GM19351 (cell line): ENCODE measurements at regions not wholly inside any gene's neighbourhood (a gene's known extent, or its start where the extent isn't known, plus 50 kb on each side); places are given as distances from the start of the nearest gene placed in this dataset.

Experiments used
- ATAC-seq: cut with Tn5 transposase; IDR thresholded peaks from one replicate; pipeline ENCODE4 v1.9.1; 2021; ENCODE audit warnings: mild to moderate bottlenecking, moderate library complexity; ENCODE audit not compliant: unreplicated experiment

- ATAC-seq: no peak
These were observed 180.4 kb downstream of the SPATA18 start for GRCh38 chr4:52231526-52231925.

- ATAC-seq: no peak
These were observed 183.7 kb downstream of the SPATA18 start for GRCh38 chr4:52234561-52235440.

GRCh38 chr4:52235552-52236201, 184.6 kb downstream of the SPATA18 start:
- no peak for ATAC-seq

DNA sequence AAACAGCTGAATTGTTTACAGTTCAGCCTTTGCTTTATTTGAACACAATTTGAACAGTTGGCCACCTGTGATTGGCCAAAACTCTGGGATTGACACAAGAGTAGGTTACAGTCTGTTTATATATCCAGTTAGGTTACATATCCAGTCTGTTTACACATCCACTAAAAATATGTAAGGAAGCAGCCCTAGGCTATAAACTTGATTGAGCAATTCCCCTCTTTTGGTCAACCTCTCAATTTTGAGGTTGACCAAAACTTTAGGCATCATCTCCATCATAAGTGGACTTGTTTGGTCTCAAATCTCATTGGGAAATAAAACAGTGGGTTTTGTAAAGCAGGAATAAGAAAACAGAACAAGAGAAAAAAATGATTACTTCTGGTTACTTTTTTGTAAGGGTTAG, 190.8 kb downstream of the SPATA18 start:
- no peak for ATAC-seq

DNA sequence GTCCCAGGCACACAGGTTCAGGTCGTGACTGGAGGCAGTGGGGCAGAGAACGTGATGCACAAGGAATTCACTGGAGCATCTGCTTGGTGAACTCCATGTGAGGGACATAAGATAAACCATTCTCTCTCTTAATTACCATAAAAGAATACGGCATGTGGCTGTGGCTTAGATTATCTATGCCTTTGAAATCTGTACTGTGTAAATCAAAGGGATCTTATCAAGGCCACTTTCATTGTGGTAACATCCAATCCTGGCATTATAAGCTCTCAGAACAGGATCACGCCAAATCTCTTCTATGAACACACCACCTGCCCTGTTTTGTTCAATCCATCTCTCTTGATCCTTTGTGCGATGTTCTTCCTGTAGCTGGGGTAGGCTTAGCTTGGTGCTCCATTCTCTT, 192.3 kb downstream of the SPATA18 start:
- ATAC-seq: no peak

DNA sequence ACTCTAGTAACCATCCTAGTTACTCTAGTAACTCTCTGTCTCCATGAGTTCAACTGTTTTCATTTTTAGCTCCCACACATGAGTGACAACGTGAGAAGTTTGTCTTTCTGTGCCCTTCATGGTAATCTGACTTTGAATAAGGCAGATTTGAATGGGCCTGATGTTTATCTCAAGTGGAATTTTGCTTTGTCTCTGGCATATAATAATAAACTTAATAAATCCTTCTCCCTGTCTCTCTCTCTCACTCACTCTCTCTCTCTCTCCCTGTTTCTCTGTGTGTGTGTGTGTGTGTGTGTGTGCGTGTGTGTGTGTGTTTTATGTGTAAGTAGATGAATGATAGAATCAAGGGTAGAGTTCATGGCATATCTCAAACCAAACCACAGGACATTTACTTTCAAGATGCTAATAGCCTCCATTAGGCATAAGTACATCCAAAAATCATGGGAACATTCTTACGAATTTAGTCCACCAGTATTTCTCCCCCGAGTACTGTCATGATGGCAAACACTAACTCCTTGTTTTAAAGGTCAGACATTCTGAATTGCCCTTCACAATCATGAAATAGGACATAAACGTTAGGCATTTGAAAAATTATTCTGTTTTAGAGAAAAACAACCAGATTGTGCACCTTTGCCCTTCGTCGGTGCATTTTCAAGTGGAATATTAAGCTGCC, 193.1 kb downstream of the SPATA18 start:
- no peak for ATAC-seq

GRCh38 chr4:52244848-52245247, 193.7 kb downstream of the SPATA18 start:
- no peak for ATAC-seq

- ATAC-seq: no peak
These were observed 195.7 kb downstream of the SPATA18 start for GRCh38 chr4:52246827-52247226.

DNA sequence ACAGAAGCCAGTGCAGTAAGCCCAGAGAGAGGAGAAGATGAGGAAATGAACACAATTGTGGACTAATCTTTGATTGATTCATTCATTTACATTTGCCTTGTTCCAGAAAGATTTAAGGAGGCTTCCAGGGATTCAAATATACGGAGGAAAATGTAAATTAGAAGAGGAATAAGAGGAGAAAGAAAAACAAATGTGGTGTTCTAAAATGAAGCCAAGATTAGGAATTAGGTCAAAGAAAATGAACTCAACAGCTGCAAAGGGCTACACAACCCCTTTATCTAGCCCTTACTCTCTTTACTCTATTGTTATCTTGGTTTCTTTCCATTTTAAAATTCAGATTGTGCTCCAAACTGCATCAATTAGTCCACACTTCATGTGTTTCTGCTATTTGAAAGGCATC, 196.8 kb downstream of the SPATA18 start:
- ATAC-seq: no peak

GRCh38 chr4:52248820-52249219, 197.7 kb downstream of the SPATA18 start:
- no peak for ATAC-seq

GRCh38 chr4:52249581-52249980, 198.5 kb downstream of the SPATA18 start:
- ATAC-seq: no peak

- no peak for ATAC-seq
These were observed 199.1 kb downstream of the SPATA18 start for GRCh38 chr4:52250154-52250553.

DNA sequence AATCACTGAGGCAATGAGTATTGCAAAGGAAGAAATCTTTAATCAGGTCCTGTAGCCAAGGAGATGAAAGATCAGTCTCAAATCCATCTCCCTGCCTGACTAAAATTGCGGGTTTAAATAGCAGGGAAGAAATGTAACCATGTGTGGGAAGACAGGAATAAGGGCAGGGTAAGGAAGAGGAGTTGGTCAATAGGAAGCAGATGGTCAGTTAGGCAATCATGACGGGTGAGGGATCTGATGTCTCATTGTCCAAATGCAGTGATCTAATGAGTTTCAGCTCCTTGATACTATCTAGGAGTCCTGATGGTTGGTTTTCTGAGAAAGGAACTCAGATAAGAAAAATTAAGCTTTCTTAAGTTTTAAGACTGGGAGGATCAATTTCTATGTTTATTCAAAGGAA, 200.8 kb downstream of the SPATA18 start:
- ATAC-seq: no peak

DNA sequence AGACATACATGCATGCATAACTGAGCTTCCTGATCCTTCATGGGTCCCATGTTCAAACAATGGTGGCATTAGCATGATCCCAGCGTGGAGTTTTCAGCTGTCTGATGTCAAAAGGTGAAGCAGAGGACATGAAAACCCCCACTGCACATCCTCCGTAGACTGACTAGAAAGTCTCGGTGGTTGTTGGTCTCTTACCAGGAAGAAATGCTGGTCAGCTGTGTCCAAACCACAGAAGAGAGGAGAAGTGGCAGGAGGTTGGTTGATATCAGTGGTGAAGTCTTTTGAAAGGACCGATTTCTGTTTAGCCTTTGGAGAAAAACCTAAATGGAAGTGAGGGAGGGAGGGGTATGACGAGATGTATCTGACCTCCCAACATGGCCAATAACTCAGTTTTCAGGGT, 201.9 kb downstream of the SPATA18 start:
- no peak for ATAC-seq

- no peak for ATAC-seq
These were observed 205.4 kb downstream of the SPATA18 start for GRCh38 chr4:52256522-52256921.

DNA sequence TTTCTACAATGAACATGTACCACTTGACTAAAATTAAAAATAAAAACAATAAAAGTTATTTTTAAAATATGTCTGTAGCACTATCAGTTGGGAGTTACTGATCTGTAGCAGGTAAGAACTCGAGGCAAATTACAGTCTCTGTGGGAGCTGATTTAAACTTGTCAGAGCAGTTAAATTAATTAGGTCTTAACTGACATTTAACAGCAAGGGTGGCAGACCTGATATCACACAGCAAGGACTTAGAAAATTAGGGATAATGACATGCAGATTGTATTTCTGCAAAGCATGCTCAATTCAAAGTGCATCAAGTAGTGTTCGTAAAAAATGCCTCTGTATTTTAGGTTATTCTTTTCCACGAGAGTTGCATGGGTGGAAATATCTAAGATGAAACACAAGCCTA, 208.9 kb downstream of the SPATA18 start:
- no peak for ATAC-seq

DNA sequence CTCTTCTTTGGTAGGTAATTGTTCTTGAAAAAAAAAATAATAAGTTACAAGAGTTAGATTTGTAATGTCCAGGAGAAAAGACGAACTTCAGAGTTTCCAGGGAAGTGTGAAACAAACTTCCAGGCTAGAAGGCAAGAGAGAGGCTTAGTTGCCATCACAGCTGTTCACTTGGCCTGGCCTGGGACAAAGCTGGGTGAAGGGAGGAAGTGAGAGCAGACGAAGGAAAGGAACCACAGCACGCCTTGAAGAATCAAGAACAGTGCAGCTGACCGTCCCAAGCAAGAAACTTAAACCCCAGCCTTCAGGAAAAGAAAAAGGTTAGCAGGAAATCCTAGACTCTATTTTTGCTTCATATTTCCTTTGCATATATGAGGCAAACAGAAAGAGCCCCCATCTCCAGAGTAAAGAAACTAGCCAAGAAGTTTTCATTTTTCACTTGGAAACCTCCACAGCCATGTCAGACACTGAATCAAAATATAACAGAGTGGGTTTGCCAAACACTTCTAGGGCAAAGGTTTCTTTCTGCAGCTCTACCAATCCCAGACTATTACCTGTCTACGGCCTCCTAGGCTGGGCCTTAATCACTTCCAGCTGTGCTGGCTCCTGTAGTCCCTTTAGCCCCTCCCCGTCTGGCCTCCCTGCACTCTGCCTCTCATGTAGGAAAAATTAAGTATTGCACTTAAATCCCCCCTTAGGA, 209.6 kb downstream of the SPATA18 start:
- ATAC-seq: peak; percentile 62

DNA sequence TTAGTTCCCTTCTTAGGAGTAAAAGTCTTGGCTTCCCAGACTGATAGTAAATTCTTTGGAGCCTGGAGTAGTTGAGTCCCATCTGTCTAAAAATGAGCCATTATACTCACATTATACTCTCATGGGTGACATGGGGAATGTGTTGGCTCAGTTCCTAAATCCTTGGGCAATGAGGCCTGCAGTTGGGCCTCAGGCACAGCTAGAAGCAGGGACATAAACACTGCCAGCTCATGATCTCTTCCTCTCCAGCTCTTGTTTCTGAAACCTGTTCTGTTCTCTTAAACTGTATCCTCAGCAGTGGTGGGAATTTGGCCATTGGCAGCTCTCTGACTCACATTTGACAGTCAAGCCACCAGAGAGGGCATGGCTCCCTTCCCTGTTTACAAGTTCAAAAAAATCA, 212.5 kb downstream of the SPATA18 start:
- no peak for ATAC-seq

DNA sequence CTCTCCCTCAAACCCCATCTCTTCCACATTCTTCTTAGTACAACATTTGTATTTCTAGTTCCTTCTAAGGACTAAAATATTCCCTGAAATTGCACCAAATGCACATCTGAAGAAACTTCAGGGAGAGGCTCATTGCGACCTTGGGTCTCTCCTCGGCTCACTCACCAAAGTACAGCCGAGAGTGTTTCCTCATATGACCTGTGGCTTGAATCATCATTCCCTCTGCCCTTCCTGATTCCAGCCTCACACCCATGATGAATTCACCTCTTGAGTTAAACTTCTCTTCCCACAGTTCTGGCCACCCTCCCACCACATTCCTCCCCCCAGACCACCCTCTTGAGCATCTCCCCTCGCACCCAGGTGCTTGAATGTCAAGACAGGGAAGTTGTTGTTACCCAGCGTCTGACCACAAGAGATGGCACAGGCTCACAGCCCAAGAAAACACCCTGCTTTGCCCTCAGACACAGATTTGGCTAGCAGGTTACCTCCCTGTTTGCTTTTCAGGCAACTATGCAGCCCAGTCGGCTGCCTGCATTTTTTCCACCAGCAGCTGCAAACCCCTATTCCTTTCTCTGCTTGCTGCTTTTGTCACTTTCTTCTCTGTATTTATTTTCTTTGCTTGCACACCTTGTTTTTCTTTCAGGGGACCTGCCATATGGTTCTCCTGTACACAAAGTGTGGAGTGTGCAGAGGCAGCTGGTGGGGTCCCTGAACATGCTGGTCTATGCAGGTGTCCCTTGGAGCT, 214.8 kb downstream of the SPATA18 start:
- no peak for ATAC-seq

DNA sequence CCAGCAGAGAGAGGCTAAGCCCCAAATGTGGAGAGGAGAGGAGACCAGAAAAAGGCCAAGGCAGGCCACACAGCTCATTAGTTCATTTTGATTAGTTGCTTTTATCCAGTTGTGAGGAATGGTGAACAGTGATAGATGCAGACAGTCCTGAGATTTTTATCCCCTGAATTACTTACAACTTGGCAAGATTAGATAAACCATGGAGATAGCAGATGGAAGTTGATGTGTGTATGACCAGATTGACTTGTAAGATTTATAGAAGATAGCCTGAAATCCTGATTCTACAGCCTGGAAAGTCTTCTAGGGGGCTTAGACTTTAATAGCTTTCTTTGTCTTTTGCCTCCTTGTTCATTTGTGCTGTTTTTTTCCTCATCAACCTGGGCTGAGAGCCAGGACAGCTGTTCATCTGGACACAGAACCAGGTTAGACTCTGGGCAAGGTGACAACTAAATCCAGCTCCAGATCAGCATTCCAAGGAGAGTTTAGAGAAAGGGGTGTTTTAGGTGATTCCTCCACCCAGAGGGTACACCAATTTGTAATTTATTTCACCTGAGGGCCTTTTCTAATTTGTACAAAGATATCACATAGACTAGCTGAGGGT, 215.5 kb downstream of the SPATA18 start:
- no peak for ATAC-seq
